ENCODE measurements at regions not wholly inside any gene's neighbourhood (a gene's known extent, or its start where the extent isn't known, plus 50 kb on each side); places are given as distances from the start of the nearest gene placed in this dataset.

- no peaks in the 10 kb centered on the region for H3K9me3 ChIP-seq
- intact Hi-C loops (cut with DNase I), result no loop called here
- H3K27me3 ChIP-seq, result no peaks in the 10 kb centered on the region
- no peaks in the 10 kb centered on the region for H3K36me3 ChIP-seq
- H3K4me3 ChIP-seq, result no peak overlapping the region
- no peak overlapping the region for H3K27ac ChIP-seq
- H3K4me1 ChIP-seq, result no peaks in the 10 kb centered on the region
- TF ChIP-seq, protein P1, sequence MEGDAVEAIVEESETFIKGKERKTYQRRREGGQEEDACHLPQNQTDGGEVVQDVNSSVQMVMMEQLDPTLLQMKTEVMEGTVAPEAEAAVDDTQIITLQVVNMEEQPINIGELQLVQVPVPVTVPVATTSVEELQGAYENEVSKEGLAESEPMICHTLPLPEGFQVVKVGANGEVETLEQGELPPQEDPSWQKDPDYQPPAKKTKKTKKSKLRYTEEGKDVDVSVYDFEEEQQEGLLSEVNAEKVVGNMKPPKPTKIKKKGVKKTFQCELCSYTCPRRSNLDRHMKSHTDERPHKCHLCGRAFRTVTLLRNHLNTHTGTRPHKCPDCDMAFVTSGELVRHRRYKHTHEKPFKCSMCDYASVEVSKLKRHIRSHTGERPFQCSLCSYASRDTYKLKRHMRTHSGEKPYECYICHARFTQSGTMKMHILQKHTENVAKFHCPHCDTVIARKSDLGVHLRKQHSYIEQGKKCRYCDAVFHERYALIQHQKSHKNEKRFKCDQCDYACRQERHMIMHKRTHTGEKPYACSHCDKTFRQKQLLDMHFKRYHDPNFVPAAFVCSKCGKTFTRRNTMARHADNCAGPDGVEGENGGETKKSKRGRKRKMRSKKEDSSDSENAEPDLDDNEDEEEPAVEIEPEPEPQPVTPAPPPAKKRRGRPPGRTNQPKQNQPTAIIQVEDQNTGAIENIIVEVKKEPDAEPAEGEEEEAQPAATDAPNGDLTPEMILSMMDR (IDR thresholded peaks at IDR 0.05), result no peak
- ATAC-seq (no peak), DNase-seq (no peak)
Measured at GRCh38 chr10:53007527-53007842, 234.9 kb upstream of the MBL2 start.

DNA sequence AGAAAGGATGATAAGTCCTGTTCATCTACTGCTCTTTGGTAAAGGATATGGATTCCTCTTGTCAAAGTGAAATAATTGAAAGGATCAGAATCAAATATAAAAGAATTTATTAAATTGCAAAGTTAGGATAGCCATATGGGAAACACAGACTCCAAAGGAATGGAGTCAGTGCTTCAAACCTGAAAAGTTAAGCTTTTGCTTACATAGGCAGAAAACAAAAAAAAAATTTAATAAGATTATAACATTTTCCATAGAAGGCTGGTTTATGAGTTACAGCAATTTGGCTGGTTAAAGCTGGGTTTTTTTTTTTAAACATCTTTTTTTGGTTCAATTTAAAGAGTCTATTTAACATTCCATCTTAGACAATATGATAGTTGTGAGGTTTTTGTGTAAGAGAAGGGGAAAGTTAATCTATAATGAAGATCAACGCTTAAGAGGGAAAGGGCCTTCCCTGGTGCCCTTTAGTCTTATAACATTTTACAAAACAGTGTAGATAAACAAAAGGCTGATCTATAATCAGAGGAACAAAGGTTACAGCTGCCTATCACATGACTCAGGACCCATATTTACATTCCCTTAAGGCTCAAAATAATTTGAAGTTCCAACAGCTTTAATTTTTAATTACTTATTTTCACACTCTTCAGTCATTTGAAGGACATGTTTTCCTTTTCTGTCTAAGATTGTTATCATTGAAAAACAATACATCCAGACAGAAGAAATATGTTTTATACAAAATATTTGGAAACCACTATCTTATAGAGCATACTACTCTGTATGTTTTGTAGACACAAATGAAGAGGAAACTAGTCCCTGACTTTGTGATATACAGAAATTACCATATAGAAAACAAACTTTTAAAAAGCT is 234.3 kb upstream of the MBL2 start:
- Histone ChIP-seq H3K36me3 (no peaks in the 10 kb centered on the region), H3K27me3 (no peaks in the 10 kb centered on the region), H3K27ac (no peak overlapping the region), H3K4me3 (no peak overlapping the region), H3K4me1 (no peaks in the 10 kb centered on the region), H3K9me3 (no peaks in the 10 kb centered on the region)
- DNase-seq (no peak), ATAC-seq (no peak)
- TF ChIP-seq, protein P1 (IDR thresholded peaks at IDR 0.05), result no peak
- intact Hi-C loops (cut with DNase I), result no loop called here

- intact Hi-C loops (cut with DNase I), result no loop called here
- H3K9me3 ChIP-seq, result no peaks in the 10 kb centered on the region
- no peak overlapping the region for H3K27ac ChIP-seq
- no peaks in the 10 kb centered on the region for H3K4me1 ChIP-seq
- TF ChIP-seq, protein P1 (IDR thresholded peaks at IDR 0.05), result no peak
- H3K27me3 ChIP-seq, result no peaks in the 10 kb centered on the region
- DNase-seq, result no peak
- no peak overlapping the region for H3K4me3 ChIP-seq
- no peak for ATAC-seq
- H3K36me3 ChIP-seq, result no peaks in the 10 kb centered on the region
Measured at GRCh38 chr10:53005612-53006345, 233.2 kb upstream of the MBL2 start.

DNA sequence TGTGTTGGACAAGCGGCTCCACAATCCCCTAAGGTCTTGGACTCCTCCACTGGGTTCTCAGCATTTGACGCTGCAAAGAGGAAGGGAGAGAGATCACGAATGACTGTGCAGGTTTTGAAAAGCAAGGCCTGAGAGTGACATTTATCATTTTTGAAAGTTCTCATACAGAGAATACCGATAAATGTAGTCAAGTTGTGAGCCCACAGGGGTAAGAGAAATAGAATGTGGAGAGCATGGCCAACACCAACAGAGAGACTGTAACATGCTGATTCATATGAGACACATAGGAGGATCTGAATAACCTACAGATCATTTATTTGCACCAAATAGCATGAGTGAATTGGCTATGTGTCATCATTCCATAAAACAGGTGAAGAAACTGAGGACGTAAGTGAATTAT is 230.5 kb upstream of the MBL2 start:
- Histone ChIP-seq H3K27ac (no peak overlapping the region), H3K36me3 (no peaks in the 10 kb centered on the region), H3K27me3 (no peaks in the 10 kb centered on the region), H3K4me1 (no peaks in the 10 kb centered on the region), H3K4me3 (no peak overlapping the region), H3K9me3 (no peaks in the 10 kb centered on the region)
- intact Hi-C loops (cut with DNase I), result no loop called here
- ATAC-seq, result no peak
- DNase-seq, result no peak
- TF ChIP-seq, protein P1 (IDR thresholded peaks at IDR 0.05), result no peak

- no peak for DNase-seq
- intact Hi-C loops (cut with DNase I), result no loop called here
- no peak overlapping the region for H3K4me3 ChIP-seq
Measured at GRCh38 chr10:52999681-53000080, 227.1 kb upstream of the MBL2 start.

More at GRCh38 chr10:52999681-53000080, 227.1 kb upstream of the MBL2 start:
- ATAC-seq, result no peak
- Histone ChIP-seq H3K4me1 (no peaks in the 10 kb centered on the region), H3K9me3 (no peaks in the 10 kb centered on the region), H3K27ac (no peak overlapping the region), H3K27me3 (no peaks in the 10 kb centered on the region), H3K36me3 (no peaks in the 10 kb centered on the region)
- TF ChIP-seq, protein P1 (IDR thresholded peaks at IDR 0.05), result no peak

Data from left lung (tissue), 4 donors.